Spleen (tissue), 7 donors: ENCODE measurements at regions not wholly inside any gene's neighbourhood (a gene's known extent, or its start where the extent isn't known, plus 50 kb on each side); places are given as distances from the start of the nearest gene placed in this dataset.

Experiments used
- CTCF ChIP-seq, 11 experiments: fragments of 200-600 bp in 7 of 11; fragments of 450-650 bp in 4 of 11; sonication (generic) in 4 of 11; IDR thresholded peaks in 8 of 11; conservative IDR thresholded peaks in 3 of 11; 1 replicate in 7 of 11; 2 replicates in 4 of 11; pipeline versions ENCODE4 v1.4.0 to v1.8.0; 2016 to 2021; ENCODE audit warnings: antibody characterized with exemption in 11 of 11, inconsistent platforms in 4 of 11, mild to moderate bottlenecking in 1 of 11
- POLR2A ChIP-seq, 3 donors: fragments of 450-650 bp; IDR thresholded peaks; one replicate each; pipeline ENCODE4 v1.5.1; 2017; ENCODE audit warnings: antibody characterized with exemption in 3 of 3, mild to moderate bottlenecking in 1 of 3
- donor health status: DM: no; HTN: no; CAD: no; lungs with moderate emphysema.
- donor health status: DM: no; HTN: no; CAD: no.
- donor health status: DM: no; HTN: no; CAD: no.

GRCh38 chr3:94779699-94780098 lies 716.8 kb downstream of the NSUN3 start:
- TF ChIP-seq CTCF (IDR thresholded peaks at IDR 0.05 in 8 of 11, conservative IDR thresholded peaks at IDR 0.05 in 3 of 11) (no peak), POLR2A (IDR thresholded peaks at IDR 0.05) (no peak)
